Motor neuron (in vitro differentiated cells): ENCODE measurements at regions not wholly inside any gene's neighbourhood (a gene's known extent, or its start where the extent isn't known, plus 50 kb on each side); places are given as distances from the start of the nearest gene placed in this dataset.
"Not testable (repeated sequence)": the region's sequence is repeated elsewhere in the genome, so short reads cannot be mapped to it uniquely, and the experiment has no call there.

Source experiments
- ATAC-seq, 8 experiments: fragments of 200-7000 bp; cut with Tn5 transposase; replicated peaks in 6 of 8; 2 replicates each; pipeline ENCODE4 v1.8.0; 2021; ENCODE audit warnings: mild to moderate bottlenecking in 8 of 8, moderate library complexity in 8 of 8
- H3K27ac ChIP-seq, 2 donors: fragments of 250-450 bp; sonication (Bioruptor Pico); 2 replicates each; pipeline ENCODE4 v1.9.0; 2021; ENCODE audit warnings: antibody characterized with exemption in 2 of 2, mild to moderate bottlenecking in 2 of 2, moderate library complexity in 1 of 2
- H3K4me1 ChIP-seq, 2 donors: fragments of 250-450 bp; sonication (Bioruptor Pico); replicated peaks in 1 of 2; 2 replicates each; pipeline ENCODE4 v1.6.1; 2021; ENCODE audit warnings: antibody characterized with exemption in 2 of 2, mild to moderate bottlenecking in 2 of 2, moderate library complexity in 1 of 2
- H3K4me3 ChIP-seq, 5 donors: fragments of 250-450 bp; sonication (Bioruptor Pico); 2 replicates each; pipeline ENCODE4 v1.9.0; 2021; ENCODE audit warnings: antibody characterized with exemption in 5 of 5, mild to moderate bottlenecking in 5 of 5, moderate library complexity in 4 of 5
- WGBS, 10 experiments: fragments of 450-650 bp; shearing (Covaris generic); methylation state at CpG; one replicate each; pipeline ENCODE4 v1.0.0; 2022; 5-methylcytosine and 5-hydroxymethylcytosine counted together
- in situ Hi-C, 9 experiments: fragments of 400-800 bp; cut with MboI; loops; one replicate each; pipeline ENCODE4 v1.15.0; 2021; ENCODE audit warnings: low sequenced_read_pairs in 9 of 9, low pct_unique_long_range_greater_than_20kb in 2 of 9; ENCODE audit not compliant: unreplicated experiment in 9 of 9

DNA sequence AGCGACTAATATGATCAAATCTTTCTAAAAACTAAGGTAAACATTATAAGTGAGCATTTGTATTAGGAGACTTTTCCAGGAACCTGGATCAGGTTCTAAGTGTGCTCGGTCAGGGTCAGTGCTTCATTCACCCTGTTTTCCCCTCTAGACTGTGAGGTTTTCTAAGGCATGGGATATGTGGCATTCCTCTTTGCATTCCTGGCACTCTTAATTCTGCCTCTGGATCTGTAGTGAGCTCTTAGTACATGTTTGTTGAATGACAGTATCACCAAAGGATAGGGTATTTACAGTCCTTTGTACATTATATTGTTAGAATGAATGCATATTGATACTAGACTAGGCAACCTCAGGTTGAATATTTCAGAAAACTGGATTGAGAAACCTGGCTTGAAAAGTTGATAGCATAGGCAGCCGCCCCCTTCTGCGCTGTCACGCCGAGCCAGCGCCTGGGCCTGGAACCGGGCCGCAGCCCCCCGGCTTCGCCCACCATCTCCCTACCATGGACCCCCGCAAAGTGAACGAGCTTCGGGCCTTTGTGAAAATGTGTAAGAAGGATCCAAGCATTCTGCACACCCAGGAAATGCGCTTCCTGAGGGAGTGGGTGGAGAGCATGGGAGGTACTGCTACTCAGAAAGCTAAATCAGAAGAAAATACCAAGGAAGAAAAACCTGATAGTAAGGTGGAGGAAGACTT lies 156.5 kb downstream of the KCNRG start:
- no peak for ATAC-seq
- in situ Hi-C loops, result loop anchor here in 1 of 9 experiments (25.0 kb wide), 1 partner anchor 91 kb away; no protein-coding TSS in a partner anchor
- H3K27ac ChIP-seq, result no peak overlapping the region

GRCh38 chr13:50173045-50173444 lies 157.8 kb downstream of the KCNRG start:
- not testable (repeated sequence) for H3K4me3 ChIP-seq, H3K4me1 ChIP-seq, ATAC-seq, H3K27ac ChIP-seq
- in situ Hi-C loops, result loop anchor here in 1 of 9 experiments (25.0 kb wide), 1 partner anchor 89 kb away; no protein-coding TSS in a partner anchor
- 100% methylated on average over 1 of the region's 2 CpGs; no CpG with 5 or more reads in 9 of the 10 experiments for WGBS, 10 experiments

More for the DNA sequence above, 156.5 kb downstream of the KCNRG start:
- 88 to 100% (median 92%) methylated on average over 1 to 13 of the region's 15 CpGs; no CpG with 5 or more reads in 2 of the 10 experiments for WGBS, 10 experiments
- Histone ChIP-seq H3K4me1 (no peaks in the 10 kb centered on the region), H3K4me3 (no peak overlapping the region)

DNA sequence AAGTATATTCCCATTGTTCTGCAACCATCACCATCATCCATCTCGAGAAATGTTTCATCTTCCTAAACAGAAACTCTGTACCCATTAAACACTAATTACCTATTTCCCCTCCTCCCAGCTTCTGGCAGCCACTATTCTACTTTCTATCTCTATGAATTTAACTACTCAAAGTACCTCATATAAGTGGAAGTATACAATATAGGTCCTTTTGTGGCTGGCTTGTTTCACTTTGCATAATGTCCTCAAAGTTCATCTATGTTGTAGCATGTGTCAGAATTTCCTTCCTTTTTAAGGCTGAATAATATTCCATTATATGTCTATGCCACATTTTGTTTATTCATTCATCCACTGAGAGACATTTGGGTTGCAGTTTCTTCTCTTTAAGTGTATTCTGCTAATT lies 159.4 kb downstream of the KCNRG start:
- Histone ChIP-seq H3K4me1 (no peaks in the 10 kb centered on the region), H3K4me3 (no peak overlapping the region), H3K27ac (no peak overlapping the region)
- in situ Hi-C loops, result loop anchor here in 1 of 9 experiments (25.0 kb wide), 1 partner anchor 88 kb away; no protein-coding TSS in a partner anchor
- 57 to 100% (median 80%) methylated on average over 1 of the region's 1 CpG; no CpG with 5 or more reads in 3 of the 10 experiments for WGBS, 10 experiments
- no peak for ATAC-seq

DNA sequence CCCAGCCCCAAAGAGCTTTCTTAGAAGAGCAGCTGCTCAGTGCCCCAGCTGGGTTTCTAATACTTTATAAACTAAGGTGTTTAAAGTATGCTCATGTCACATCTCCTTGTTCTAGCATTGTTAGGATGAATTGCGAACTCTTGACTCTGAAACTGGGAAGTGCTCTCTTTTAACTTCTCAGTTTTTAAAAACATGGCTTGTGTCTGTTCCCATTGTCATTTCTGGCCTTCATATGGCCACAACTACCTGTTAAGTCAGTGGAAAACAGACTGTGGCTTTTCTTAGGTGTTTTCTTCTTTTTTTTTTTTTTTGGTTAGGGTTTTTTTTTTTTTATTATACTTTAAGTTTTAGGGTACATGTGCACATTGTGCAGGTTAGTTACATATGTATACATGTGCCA lies 164.7 kb downstream of the KCNRG start:
- H3K4me3 ChIP-seq, result no peak overlapping the region
- no peak overlapping the region for H3K27ac ChIP-seq
- 0 to 100% (median 56%) methylated on average over 1 of the region's 1 CpG; no CpG with 5 or more reads in 2 of the 10 experiments for WGBS, 10 experiments
- no peak for ATAC-seq
- in situ Hi-C loops, result no loop called here
- H3K4me1 ChIP-seq, result no peaks in the 10 kb centered on the region

DNA sequence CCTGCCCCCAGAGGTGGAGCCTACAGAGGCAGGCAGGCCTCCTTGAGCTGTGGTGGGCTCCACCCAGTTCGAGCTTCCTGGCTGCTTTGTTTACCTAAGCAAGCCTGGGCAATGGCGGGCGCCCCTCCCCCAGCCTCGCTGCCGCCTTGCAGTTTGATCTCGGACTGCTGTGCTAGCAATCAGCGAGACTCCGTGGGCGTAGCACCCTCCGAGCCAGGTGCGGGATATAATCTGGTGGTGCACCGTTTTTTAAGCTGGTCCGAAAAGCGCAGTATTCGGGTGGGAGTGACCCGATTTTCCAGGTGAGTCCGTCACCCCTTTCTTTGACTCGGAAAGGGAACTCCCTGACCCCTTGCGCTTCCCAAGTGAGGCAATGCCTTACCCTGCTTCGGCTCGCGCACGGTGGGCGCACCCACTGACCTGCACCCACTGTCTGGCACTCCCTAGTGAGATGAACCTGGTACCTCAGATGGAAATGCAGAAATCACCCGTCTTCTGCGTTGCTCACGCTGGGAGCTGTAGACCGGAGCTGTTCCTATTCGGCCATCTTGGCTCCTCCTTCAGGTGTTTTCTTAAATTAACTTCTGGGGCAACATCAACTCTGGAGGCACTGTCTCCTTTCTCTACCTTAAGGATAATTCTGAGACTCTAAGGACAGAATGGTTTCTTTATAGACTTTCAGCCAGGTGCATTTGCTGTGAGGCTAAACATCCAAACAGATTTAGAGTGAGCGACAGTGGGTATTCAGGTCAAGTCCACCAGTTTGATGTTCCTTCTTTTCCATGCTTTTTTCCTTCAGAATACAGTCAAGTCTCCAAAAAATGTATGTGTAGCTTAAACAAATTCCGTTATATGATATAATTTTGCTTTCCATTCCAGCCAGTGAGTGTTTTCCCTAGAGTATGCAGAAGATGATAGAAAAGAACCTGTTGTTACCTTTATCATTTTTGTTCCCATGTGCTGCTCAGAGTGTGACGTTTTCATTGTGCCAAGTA lies 170.8 kb downstream of the KCNRG start:
- ATAC-seq, in situ Hi-C loops: not testable (repeated sequence)
- peak overlapping the region; percentile 22 to 76 for H3K27ac ChIP-seq
- peak overlapping the region; percentile 30 to 51 (median 44) for H3K4me3 ChIP-seq
- WGBS, 10 experiments, result 32 to 90% (median 71%) methylated on average over 2 to 3 of the region's 32 CpGs; no CpG with 5 or more reads in 2 of the 10 experiments
- H3K4me1 ChIP-seq, result peaks cover 4 to 21% of the 10 kb centered on the region in 2 donors

DNA sequence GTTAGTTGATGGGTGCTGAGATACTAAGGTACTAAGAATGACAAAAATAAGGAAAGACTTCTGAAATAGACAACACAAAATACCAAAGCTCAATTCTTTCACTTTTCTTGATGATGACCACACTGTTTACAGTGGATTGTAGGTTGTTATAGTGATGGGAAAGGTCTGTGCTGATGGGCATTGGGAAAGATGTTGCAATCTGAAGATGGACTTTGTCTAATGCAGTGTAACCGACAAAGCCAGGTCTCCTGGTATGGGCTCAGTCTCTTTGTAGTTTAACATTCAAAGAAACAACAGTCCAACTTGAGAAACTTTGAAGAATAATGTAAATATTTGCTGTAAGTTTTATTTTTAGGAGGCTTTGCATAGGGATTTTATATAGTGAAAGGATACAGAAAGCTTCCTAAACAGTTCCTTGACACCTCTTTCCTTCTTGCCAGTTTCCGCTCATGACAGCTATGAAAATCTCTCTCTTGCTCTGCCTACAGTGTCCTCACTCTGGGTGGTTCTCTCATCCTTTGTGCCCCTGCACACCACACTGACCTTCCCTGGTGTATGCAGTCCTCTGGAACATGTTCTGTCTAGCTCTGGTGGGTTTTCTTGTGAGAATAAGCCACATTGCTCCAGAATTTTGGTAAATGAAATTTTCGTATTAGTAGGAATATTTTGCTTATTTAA lies 172.2 kb downstream of the KCNRG start:
- H3K27ac ChIP-seq, result no peak overlapping the region
- WGBS, 10 experiments, result 60 to 100% (median 88%) methylated on average over 1 to 3 of the region's 3 CpGs; no CpG with 5 or more reads in 1 of the 10 experiments
- peaks cover 4 to 21% of the 10 kb centered on the region in 2 donors for H3K4me1 ChIP-seq
- ATAC-seq, result peak in 1 of 8 experiments; percentile 74
- no peak overlapping the region for H3K4me3 ChIP-seq
- in situ Hi-C loops, result no loop called here

DNA sequence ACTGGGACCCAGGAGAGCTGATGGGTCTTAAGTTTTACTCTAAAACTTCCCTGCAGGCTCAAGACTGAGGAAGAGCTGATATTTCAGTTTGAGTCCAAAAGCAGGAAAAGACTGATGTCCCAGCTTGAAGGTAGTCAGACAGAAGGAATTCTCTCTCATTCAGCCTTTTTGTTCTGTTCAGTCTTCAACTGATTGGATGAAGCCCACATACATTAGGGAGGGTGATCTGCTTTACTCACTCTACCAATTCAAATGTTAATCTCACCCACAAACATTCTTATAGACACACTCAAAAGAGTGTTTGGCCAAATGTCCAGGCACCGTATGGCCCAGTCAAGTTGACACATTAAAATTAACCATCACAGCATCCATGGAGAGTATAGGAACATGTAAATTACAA lies 173.5 kb downstream of the KCNRG start:
- no peak for ATAC-seq
- H3K27ac ChIP-seq, result no peak overlapping the region
- H3K4me1 ChIP-seq, result peaks cover 4 to 21% of the 10 kb centered on the region in 2 donors
- 0 to 100% (median 50%) methylated on average over 1 of the region's 1 CpG; no CpG with 5 or more reads in 3 of the 10 experiments for WGBS, 10 experiments
- in situ Hi-C loops, result no loop called here
- H3K4me3 ChIP-seq, result no peak overlapping the region

DNA sequence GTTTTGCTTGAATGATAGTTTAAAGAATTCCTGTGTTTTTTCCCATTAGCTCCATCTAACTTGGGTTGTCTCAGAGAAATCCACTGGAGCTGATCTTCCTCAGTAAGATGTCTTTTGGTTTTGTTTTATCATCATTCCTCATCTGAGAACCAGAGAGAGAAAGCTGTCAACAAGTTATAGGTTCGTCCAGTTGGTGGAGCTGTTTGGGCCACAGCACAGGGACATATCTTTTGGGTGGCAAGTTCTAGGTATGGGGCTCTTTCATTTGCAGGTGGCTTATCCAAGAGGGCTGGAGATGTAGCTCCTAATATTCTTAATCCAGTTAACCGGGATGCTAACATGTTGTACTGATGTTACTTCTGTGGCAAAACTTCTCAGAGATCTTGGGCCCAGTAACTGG lies 174.2 kb downstream of the KCNRG start:
- Histone ChIP-seq H3K4me1 (peaks cover 4 to 21% of the 10 kb centered on the region in 2 donors), H3K27ac (no peak overlapping the region), H3K4me3 (no peak overlapping the region)
- in situ Hi-C loops, result no loop called here
- no peak for ATAC-seq
- WGBS, 10 experiments, result 79 to 100% (median 88%) methylated on average over 1 to 2 of the region's 2 CpGs; no CpG with 5 or more reads in 4 of the 10 experiments

DNA sequence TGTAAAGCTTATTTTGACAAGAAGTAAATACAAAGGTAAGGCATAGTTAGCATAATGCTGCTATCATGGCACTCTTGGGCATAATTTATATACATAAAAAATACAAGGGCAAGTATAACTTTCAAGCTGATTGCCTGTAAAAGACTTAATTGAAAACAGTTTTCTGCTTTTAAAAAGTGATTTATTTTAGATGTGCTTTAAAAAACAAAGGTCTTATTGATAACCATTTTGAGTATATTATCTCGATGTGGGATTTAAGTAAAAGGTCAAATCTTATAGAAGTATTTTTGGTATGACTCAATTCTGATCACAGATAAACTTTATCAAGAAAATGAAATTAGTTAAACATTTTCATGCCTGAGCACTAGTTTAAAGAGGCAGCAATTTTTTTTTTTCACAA lies 175.8 kb downstream of the KCNRG start:
- 44 to 100% (median 100%) methylated on average over 1 of the region's 1 CpG; no CpG with 5 or more reads in 1 of the 10 experiments for WGBS, 10 experiments
- H3K4me3 ChIP-seq, result no peak overlapping the region
- in situ Hi-C loops, result no loop called here

GRCh38 chr13:50192272-50192813 lies 177.1 kb downstream of the KCNRG start:
- Histone ChIP-seq H3K4me3 (no peak overlapping the region), H3K4me1 (peaks cover 1 to 12% of the 10 kb centered on the region in 2 donors), H3K27ac (no peak overlapping the region)
- ATAC-seq, result no peak
- in situ Hi-C loops, result no loop called here
- 80 to 100% (median 80%) methylated on average over 1 of the region's 1 CpG; no CpG with 5 or more reads in 6 of the 10 experiments for WGBS, 10 experiments

More for the DNA sequence above, 175.8 kb downstream of the KCNRG start:
- no peak for ATAC-seq
- Histone ChIP-seq H3K27ac (no peak overlapping the region), H3K4me1 (peaks cover 4 to 21% of the 10 kb centered on the region in 2 donors)

GRCh38 chr13:50195045-50195444 lies 179.8 kb downstream of the KCNRG start:
- H3K27ac ChIP-seq, result no peak overlapping the region
- in situ Hi-C loops, result no loop called here
- 6 to 100% (median 62%) methylated on average over 1 to 4 of the region's 4 CpGs for WGBS, 10 experiments
- H3K4me1 ChIP-seq, result no peaks in the 10 kb centered on the region
- ATAC-seq, result no peak
- H3K4me3 ChIP-seq, result no peak overlapping the region

DNA sequence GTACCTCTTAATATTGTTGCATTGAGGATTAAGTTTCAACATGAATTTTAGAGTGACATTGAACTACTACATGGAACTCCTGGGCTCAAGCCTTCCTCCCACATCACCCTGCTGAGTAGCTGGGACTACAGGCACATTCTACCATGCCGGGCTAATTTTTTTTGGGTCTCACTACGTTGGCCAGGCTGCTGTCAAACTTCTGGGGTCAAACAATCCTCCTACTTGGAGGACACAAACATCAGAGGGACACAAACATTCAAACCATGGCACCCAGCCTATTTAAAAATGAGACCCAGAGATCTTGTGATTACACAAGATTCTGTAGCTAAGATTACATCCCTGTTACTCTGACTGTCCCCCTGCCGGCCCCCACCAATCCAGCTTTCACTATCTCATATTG lies 180.9 kb downstream of the KCNRG start:
- ATAC-seq, result no peak
- no peak overlapping the region for H3K4me3 ChIP-seq
- in situ Hi-C loops, result no loop called here
- no peak overlapping the region for H3K27ac ChIP-seq
- WGBS, 10 experiments, result 20 to 100% (median 67%) methylated on average over 1 to 3 of the region's 3 CpGs; no CpG with 5 or more reads in 3 of the 10 experiments
- H3K4me1 ChIP-seq, result peaks cover 2 to 4% of the 10 kb centered on the region in 2 donors
